PC-9 (cell line): ENCODE measurements at regions not wholly inside any gene's neighbourhood (a gene's known extent, or its start where the extent isn't known, plus 50 kb on each side); places are given as distances from the start of the nearest gene placed in this dataset.
A peak's percentile ranks its signal among the peaks of the same experiment; 100 is the strongest.

Experiments
- CTCF ChIP-seq: fragments of 200-600 bp; sonication (generic); conservative IDR thresholded peaks from 2 replicates; pipeline ENCODE4 v1.6.1; 2017; ENCODE audit warnings: mixed run types, antibody characterized with exemption, mild to moderate bottlenecking, moderate library complexity
- EZH2 ChIP-seq: fragments of 200-600 bp; sonication (generic); IDR thresholded peaks from 2 replicates; pipeline ENCODE4 v1.8.0; 2017; ENCODE audit warnings: antibody characterized with exemption, low read depth

- TF ChIP-seq EZH2: no peak
- 0 out of 2 replicates have a peak, but pooled peaks have one; percentile 21 for TF ChIP-seq CTCF
Observed at GRCh38 chr11:69899957-69900821, 81.0 kb upstream of the FGF3 start.
